Kidney (tissue), 13 donors: ENCODE measurements at regions not wholly inside any gene's neighbourhood (a gene's known extent, or its start where the extent isn't known, plus 50 kb on each side); places are given as distances from the start of the nearest gene placed in this dataset.

Experiments used
- DNase-seq, 5 donors: peaks; one replicate each; pipeline ENCODE4 v3.0.0-alpha.2; 2013 to 2020
- FAIRE-seq: peaks from 2 replicates; lab custom pipeline; 2012; peaks lifted over from hg19 to GRCh38; lab: Jason Lieb, UNC
- H3K27ac ChIP-seq, 2 donors: one replicate each; pipeline ENCODE4 v1.7.0; 2013; ENCODE audit warnings: low read depth in 2 of 2, low read length in 2 of 2, inconsistent platforms in 1 of 2
- H3K27me3 ChIP-seq: one replicate; pipeline ENCODE4 v1.7.1; 2013; ENCODE audit warnings: low read length, inconsistent platforms; ENCODE audit not compliant: control insufficient read depth, insufficient read depth
- H3K36me3 ChIP-seq, 3 donors: one replicate each; pipeline versions ENCODE4 v1.7.0 to v1.7.1; 2013; ENCODE audit warnings: low read length in 3 of 3, control low read depth in 1 of 3, inconsistent platforms in 1 of 3; ENCODE audit not compliant: insufficient read depth in 3 of 3, control insufficient read depth in 2 of 3
- H3K4me1 ChIP-seq, 3 donors: one replicate each; pipeline versions ENCODE4 v1.7.0 to v1.7.1; 2013; ENCODE audit warnings: low read length in 3 of 3, inconsistent platforms in 1 of 3, low read depth in 1 of 3; ENCODE audit not compliant: control insufficient read depth in 2 of 3, insufficient read depth in 2 of 3
- H3K4me3 ChIP-seq, 3 donors: one replicate each; pipeline versions ENCODE4 v1.7.0 to v1.8.1; 2013; ENCODE audit warnings: low read length in 3 of 3, control low read depth in 1 of 3, inconsistent platforms in 1 of 3
- H3K9ac ChIP-seq, 3 donors: one replicate each; pipeline versions ENCODE4 v1.7.0 to v1.7.1; 2013; ENCODE audit warnings: low read length in 3 of 3, control low read depth in 1 of 3, inconsistent platforms in 1 of 3
- H3K9me3 ChIP-seq, 3 donors: one replicate each; pipeline versions ENCODE4 v1.7.0 to v1.7.1; 2013; ENCODE audit warnings: low read length in 3 of 3, control low read depth in 1 of 3, inconsistent platforms in 1 of 3; ENCODE audit not compliant: control insufficient read depth in 2 of 3, insufficient read depth in 1 of 3
- CTCF ChIP-seq: IDR thresholded peaks from 3 replicates; pipeline ENCODE4 v1.5.1; 2012; ENCODE audit warnings: mild to moderate bottlenecking, moderate library complexity, borderline replicate concordance; ENCODE audit not compliant: insufficient read depth; ENCODE audit errors: extremely low read depth
- intact Hi-C: fragments of 100-400 bp; cut with DNase I; formaldehyde crosslinking; loops from one replicate; pipeline ENCODE4 v1.11.1; 2022
- donor health status: control.
- donor health status: control.
- donor health status: control.
- donor health status: control.
- donor health status: control.
- donor health status: DM: yes; HTN: yes; CAD: no.
- donor health status: Normal renal cell carcinoma (clear cell type).

DNA sequence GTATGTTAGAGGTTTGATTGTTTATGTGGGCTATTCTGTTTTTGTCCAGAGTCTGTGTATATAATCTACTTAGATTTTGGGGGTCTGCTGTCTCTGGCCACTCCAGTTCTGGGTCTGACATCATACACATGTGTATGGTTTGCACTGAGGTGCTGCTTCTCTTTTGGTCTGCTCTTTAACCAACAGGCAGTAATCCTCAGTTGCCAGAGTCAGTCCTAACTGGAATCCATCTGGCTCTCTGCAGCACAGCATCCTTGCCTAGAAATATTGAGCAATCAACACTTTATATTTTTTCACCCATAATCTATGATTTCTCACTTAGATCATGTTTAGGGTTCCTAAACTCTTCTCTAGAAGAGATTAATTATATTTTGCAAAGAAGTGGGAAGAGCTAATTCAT, 98.3 kb upstream of the SFRP2 start:
- no peak for DNase-seq
- intact Hi-C loops, result no loop called here
- FAIRE-seq, result no peak
- no peaks in the 10 kb centered on the region for H3K36me3 ChIP-seq
- no peaks in the 10 kb centered on the region for H3K27me3 ChIP-seq
- TF ChIP-seq CTCF, result no peak
- no peak overlapping the region for H3K9ac ChIP-seq
- no peaks in the 10 kb centered on the region for H3K9me3 ChIP-seq
- H3K4me1 ChIP-seq, result no peaks in the 10 kb centered on the region
- H3K4me3 ChIP-seq, result no peak overlapping the region
- H3K27ac ChIP-seq, result no peak overlapping the region

GRCh38 chr4:153884325-153884724, 95.4 kb upstream of the SFRP2 start:
- Histone ChIP-seq H3K9ac (no peak overlapping the region), H3K36me3 (no peaks in the 10 kb centered on the region), H3K27me3 (no peaks in the 10 kb centered on the region), H3K4me3 (no peak overlapping the region), H3K4me1 (no peaks in the 10 kb centered on the region), H3K27ac (no peak overlapping the region), H3K9me3 (peaks cover 0 to 11% (median 0%) of the 10 kb centered on the region in 3 donors)
- no peak for TF ChIP-seq CTCF
- intact Hi-C loops, result no loop called here
- DNase-seq (no peak), FAIRE-seq (no peak)

DNA sequence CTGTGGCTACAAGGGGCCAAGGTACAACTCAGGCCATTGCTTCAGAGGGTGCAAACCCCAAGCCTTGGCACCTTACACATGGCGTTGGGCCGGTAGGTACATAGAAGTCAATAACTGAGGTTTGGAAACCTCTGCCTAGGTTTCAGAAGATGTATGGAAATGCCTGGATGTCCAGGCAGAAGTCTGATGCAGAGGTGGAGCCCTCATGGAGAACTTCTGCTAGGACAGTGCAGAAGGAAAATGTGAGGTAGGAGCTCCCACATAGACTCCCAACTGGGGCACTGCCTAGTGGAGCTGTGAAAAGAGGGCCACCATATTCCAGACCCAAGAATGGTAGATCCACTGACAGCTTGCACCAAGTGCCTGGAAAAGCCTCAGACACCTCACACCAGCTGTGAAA, 92.1 kb upstream of the SFRP2 start:
- no peak overlapping the region for H3K27ac ChIP-seq
- H3K9me3 ChIP-seq, result peaks cover 0 to 11% (median 0%) of the 10 kb centered on the region in 3 donors
- DNase-seq, result no peak
- no peak overlapping the region for H3K4me3 ChIP-seq
- H3K36me3 ChIP-seq, result no peaks in the 10 kb centered on the region
- H3K9ac ChIP-seq, result no peak overlapping the region
- H3K27me3 ChIP-seq, result no peaks in the 10 kb centered on the region
- no peaks in the 10 kb centered on the region for H3K4me1 ChIP-seq
- intact Hi-C loops, result no loop called here
- FAIRE-seq, result no peak
- TF ChIP-seq CTCF, result no peak

- no peaks in the 10 kb centered on the region for H3K4me1 ChIP-seq
- H3K27me3 ChIP-seq, result no peaks in the 10 kb centered on the region
- no peak for FAIRE-seq
- H3K27ac ChIP-seq, result no peak overlapping the region
- no peak for TF ChIP-seq CTCF
- no peak overlapping the region for H3K9ac ChIP-seq
- peaks cover 0 to 11% (median 0%) of the 10 kb centered on the region in 3 donors for H3K9me3 ChIP-seq
- intact Hi-C loops, result no loop called here
- H3K36me3 ChIP-seq, result no peaks in the 10 kb centered on the region
- H3K4me3 ChIP-seq, result no peak overlapping the region
- no peak for DNase-seq
Observed at GRCh38 chr4:153877898-153878297, 89.0 kb upstream of the SFRP2 start.
